Neural cell (in vitro differentiated cells): ENCODE measurements at regions not wholly inside any gene's neighbourhood (a gene's known extent, or its start where the extent isn't known, plus 50 kb on each side); places are given as distances from the start of the nearest gene placed in this dataset.

Experiments used
- H2AFZ ChIP-seq: fragments of 200-600, 300-800 bp; sonication (generic), shearing (Covaris generic); 2 replicates; pipeline ENCODE4 v1.6.0; 2014; ENCODE audit warnings: low read depth, mild to moderate bottlenecking, antibody characterized with exemption, low read length, moderate library complexity
- H3F3A ChIP-seq: fragments of 200-600 bp; shearing (Covaris generic); 2 replicates; pipeline ENCODE4 v1.6.1; 2016; ENCODE audit warnings: mild to moderate bottlenecking, moderate library complexity, mixed read lengths, antibody characterized with exemption, low read length; ENCODE audit not compliant: insufficient read depth, poor library complexity, severe bottlenecking
- H3K27ac ChIP-seq: fragments of 200-600, 300-800 bp; sonication (generic), shearing (Covaris generic); 2 replicates; pipeline ENCODE4 v1.5.1; 2014; ENCODE audit warnings: mild to moderate bottlenecking, low read length, moderate library complexity
- H3K27me3 ChIP-seq: fragments of 300-800, 200-600 bp; sonication (generic), shearing (Covaris generic); 2 replicates; pipeline ENCODE4 v1.6.0; 2014; ENCODE audit warnings: mild to moderate bottlenecking, low read depth, low read length, moderate library complexity; ENCODE audit not compliant: insufficient read depth
- H3K36me3 ChIP-seq: fragments of 300-800, 200-600 bp; sonication (generic), shearing (Covaris generic); 2 replicates; pipeline ENCODE4 v1.5.1; 2014; ENCODE audit warnings: mild to moderate bottlenecking, antibody characterized with exemption, low read length, moderate library complexity; ENCODE audit not compliant: insufficient read depth
- H3K4me2 ChIP-seq: fragments of 300-800, 200-600 bp; sonication (generic), shearing (Covaris generic); 2 replicates; pipeline ENCODE4 v1.6.0; 2014; ENCODE audit warnings: mild to moderate bottlenecking, low read length
- H3K4me3 ChIP-seq: fragments of 300-800, 200-600 bp; sonication (generic), shearing (Covaris generic); 2 replicates; pipeline ENCODE4 v1.5.1; 2014; ENCODE audit warnings: mild to moderate bottlenecking, low read length, moderate library complexity
- H3K79me2 ChIP-seq: fragments of 200-600 bp; shearing (Covaris generic); replicated peaks from 2 replicates; pipeline ENCODE4 v1.6.0; 2014; ENCODE audit warnings: mild to moderate bottlenecking, low read length, moderate library complexity; ENCODE audit not compliant: insufficient read depth
- H3K9ac ChIP-seq: fragments of 300-800, 200-600 bp; sonication (generic), shearing (Covaris generic); 2 replicates; pipeline ENCODE4 v1.6.1; 2016; ENCODE audit warnings: mild to moderate bottlenecking, low read length, mixed read lengths
- H3K9me2 ChIP-seq: fragments of 200-600 bp; shearing (Covaris generic); 2 replicates; pipeline ENCODE4 v1.6.1; 2016; ENCODE audit warnings: mild to moderate bottlenecking, low read length, mixed read lengths; ENCODE audit not compliant: insufficient read depth
- H3K9me3 ChIP-seq: fragments of 200-600, 300-800 bp; sonication (generic), shearing (Covaris generic); 2 replicates; pipeline ENCODE4 v1.6.1; 2016; ENCODE audit warnings: mild to moderate bottlenecking, mixed run types, low read length, moderate library complexity, mixed read lengths
- H4K20me1 ChIP-seq: fragments of 200-600 bp; shearing (Covaris generic); 2 replicates; pipeline ENCODE4 v1.6.1; 2016; ENCODE audit warnings: mild to moderate bottlenecking, mixed run types; ENCODE audit not compliant: insufficient read depth
- EP300 ChIP-seq: fragments of 450-650 bp; conservative IDR thresholded peaks from 2 replicates; pipeline ENCODE4 v1.6.1; 2014; ENCODE audit warnings: antibody characterized with exemption, mild to moderate bottlenecking, moderate library complexity; ENCODE audit not compliant: poor library complexity, severe bottlenecking
- EZH2 ChIP-seq: fragments of 200-600, 300-800 bp; shearing (Covaris generic), sonication (generic); IDR thresholded peaks from 2 replicates; pipeline ENCODE4 v1.6.1; 2014; ENCODE audit warnings: antibody characterized with exemption, low read length, borderline replicate concordance, mild to moderate bottlenecking; ENCODE audit not compliant: insufficient read depth, poor library complexity, severe bottlenecking
- MXI1 ChIP-seq: fragments of 450-650 bp; conservative IDR thresholded peaks from 2 replicates; pipeline ENCODE4 v1.6.1; 2014; ENCODE audit warnings: antibody characterized with exemption, mild to moderate bottlenecking; ENCODE audit not compliant: poor library complexity, severe bottlenecking
- POLR2AphosphoS5 ChIP-seq: IDR thresholded peaks from 2 replicates; pipeline ENCODE4 v1.6.1; 2012
- RAD21 ChIP-seq: fragments of 450-650 bp; conservative IDR thresholded peaks from 2 replicates; pipeline ENCODE4 v1.6.1; 2014; ENCODE audit warnings: antibody characterized with exemption, mild to moderate bottlenecking, moderate library complexity
- SMC3 ChIP-seq: fragments of 450-650 bp; conservative IDR thresholded peaks from 2 replicates; pipeline ENCODE4 v1.6.1; 2014; ENCODE audit warnings: antibody characterized with exemption, mild to moderate bottlenecking, moderate library complexity; ENCODE audit not compliant: poor library complexity
- TAF1 ChIP-seq: IDR thresholded peaks from 2 replicates; pipeline ENCODE4 v1.6.1; 2012; ENCODE audit warnings: low read depth
- TF ChIP-seq, protein P1 (sequence below): IDR thresholded peaks from 2 replicates; pipeline ENCODE4 v1.6.1; 2012; ENCODE audit warnings: borderline replicate concordance
- TF ChIP-seq, protein P2 (sequence below): fragments of 450-650 bp; IDR thresholded peaks from 2 replicates; pipeline ENCODE4 v1.5.1; 2014; ENCODE audit warnings: antibody characterized with exemption, mild to moderate bottlenecking, moderate library complexity; ENCODE audit not compliant: poor library complexity, severe bottlenecking

DNA sequence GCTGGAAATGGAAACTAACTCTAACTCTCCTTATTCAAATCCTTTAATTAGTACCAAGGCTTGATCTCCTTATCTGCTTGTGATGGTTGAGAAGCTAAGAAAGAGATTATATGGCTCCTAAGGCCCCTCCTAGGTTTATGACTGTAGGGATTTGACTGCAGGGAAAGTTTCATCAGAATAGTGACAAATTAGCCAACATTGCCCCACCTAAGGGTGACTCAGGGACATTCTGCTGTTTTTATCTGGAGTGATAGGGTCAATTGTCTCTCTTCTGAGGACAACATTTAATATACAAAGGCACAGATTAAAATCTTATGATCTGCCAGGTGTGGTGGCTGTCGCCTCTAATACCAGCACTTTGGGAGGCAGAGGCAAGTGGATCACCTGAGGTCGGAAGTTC is 138.1 kb upstream of the MARCKS start:
- H3K9ac ChIP-seq: no peak overlapping the region
- no peak for TF ChIP-seq MXI1
- TF ChIP-seq, protein P1, sequence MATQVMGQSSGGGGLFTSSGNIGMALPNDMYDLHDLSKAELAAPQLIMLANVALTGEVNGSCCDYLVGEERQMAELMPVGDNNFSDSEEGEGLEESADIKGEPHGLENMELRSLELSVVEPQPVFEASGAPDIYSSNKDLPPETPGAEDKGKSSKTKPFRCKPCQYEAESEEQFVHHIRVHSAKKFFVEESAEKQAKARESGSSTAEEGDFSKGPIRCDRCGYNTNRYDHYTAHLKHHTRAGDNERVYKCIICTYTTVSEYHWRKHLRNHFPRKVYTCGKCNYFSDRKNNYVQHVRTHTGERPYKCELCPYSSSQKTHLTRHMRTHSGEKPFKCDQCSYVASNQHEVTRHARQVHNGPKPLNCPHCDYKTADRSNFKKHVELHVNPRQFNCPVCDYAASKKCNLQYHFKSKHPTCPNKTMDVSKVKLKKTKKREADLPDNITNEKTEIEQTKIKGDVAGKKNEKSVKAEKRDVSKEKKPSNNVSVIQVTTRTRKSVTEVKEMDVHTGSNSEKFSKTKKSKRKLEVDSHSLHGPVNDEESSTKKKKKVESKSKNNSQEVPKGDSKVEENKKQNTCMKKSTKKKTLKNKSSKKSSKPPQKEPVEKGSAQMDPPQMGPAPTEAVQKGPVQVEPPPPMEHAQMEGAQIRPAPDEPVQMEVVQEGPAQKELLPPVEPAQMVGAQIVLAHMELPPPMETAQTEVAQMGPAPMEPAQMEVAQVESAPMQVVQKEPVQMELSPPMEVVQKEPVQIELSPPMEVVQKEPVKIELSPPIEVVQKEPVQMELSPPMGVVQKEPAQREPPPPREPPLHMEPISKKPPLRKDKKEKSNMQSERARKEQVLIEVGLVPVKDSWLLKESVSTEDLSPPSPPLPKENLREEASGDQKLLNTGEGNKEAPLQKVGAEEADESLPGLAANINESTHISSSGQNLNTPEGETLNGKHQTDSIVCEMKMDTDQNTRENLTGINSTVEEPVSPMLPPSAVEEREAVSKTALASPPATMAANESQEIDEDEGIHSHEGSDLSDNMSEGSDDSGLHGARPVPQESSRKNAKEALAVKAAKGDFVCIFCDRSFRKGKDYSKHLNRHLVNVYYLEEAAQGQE: no peak
- no peak for TF ChIP-seq SMC3
- TF ChIP-seq, protein P2, sequence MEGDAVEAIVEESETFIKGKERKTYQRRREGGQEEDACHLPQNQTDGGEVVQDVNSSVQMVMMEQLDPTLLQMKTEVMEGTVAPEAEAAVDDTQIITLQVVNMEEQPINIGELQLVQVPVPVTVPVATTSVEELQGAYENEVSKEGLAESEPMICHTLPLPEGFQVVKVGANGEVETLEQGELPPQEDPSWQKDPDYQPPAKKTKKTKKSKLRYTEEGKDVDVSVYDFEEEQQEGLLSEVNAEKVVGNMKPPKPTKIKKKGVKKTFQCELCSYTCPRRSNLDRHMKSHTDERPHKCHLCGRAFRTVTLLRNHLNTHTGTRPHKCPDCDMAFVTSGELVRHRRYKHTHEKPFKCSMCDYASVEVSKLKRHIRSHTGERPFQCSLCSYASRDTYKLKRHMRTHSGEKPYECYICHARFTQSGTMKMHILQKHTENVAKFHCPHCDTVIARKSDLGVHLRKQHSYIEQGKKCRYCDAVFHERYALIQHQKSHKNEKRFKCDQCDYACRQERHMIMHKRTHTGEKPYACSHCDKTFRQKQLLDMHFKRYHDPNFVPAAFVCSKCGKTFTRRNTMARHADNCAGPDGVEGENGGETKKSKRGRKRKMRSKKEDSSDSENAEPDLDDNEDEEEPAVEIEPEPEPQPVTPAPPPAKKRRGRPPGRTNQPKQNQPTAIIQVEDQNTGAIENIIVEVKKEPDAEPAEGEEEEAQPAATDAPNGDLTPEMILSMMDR: no peak
- TF ChIP-seq TAF1: no peak
- TF ChIP-seq EP300: no peak
- TF ChIP-seq POLR2AphosphoS5: no peak
- no peak for TF ChIP-seq RAD21
- TF ChIP-seq EZH2: no peak
- H4K20me1 ChIP-seq: no peaks in the 10 kb centered on the region
- H3K4me3 ChIP-seq: no peak overlapping the region
- H3K36me3 ChIP-seq: no peaks in the 10 kb centered on the region
- H2AFZ ChIP-seq: no peak overlapping the region
- no peaks in the 10 kb centered on the region for H3K9me3 ChIP-seq
- H3K4me2 ChIP-seq: no peak overlapping the region
- no peaks in the 10 kb centered on the region for H3K9me2 ChIP-seq
- no peaks in the 10 kb centered on the region for H3K27me3 ChIP-seq
- no peaks in the 10 kb centered on the region for H3F3A ChIP-seq
- H3K27ac ChIP-seq: no peak overlapping the region
- no peaks in the 10 kb centered on the region for H3K79me2 ChIP-seq

DNA sequence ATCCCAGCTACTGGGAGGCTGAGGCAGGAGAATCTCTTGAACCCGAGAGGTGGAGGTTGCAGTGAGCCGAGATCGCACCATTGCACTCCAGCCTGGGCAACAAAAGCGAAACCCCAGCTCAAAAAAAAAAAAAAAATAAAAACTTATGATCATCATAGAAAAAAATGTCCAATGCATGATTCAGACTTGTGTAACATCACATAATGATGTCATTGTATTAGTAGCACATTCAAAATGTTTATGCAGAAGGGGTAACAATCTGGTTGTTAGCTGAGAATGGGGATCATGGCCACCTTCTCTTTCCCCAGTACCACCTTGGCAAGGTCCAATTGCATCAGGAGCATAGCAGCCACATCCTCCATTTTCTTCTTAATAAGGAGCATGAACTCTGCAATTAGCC is 137.6 kb upstream of the MARCKS start:
- Histone ChIP-seq H3K79me2 (no peaks in the 10 kb centered on the region), H3K4me2 (no peak overlapping the region)
- TF ChIP-seq EP300: no peak
- no peak for TF ChIP-seq RAD21
- TF ChIP-seq, protein P2: no peak
- no peak for TF ChIP-seq SMC3
- TF ChIP-seq, protein P1: no peak
- TF ChIP-seq POLR2AphosphoS5: no peak
- TF ChIP-seq MXI1: no peak
- TF ChIP-seq TAF1: no peak
- no peak for TF ChIP-seq EZH2

More for the DNA sequence above, 137.6 kb upstream of the MARCKS start:
- Histone ChIP-seq H3K9me2 (no peaks in the 10 kb centered on the region), H3K27me3 (no peaks in the 10 kb centered on the region), H3K9me3 (no peaks in the 10 kb centered on the region), H3F3A (no peaks in the 10 kb centered on the region), H3K4me3 (no peak overlapping the region), H3K36me3 (no peaks in the 10 kb centered on the region), H3K27ac (no peak overlapping the region), H3K9ac (no peak overlapping the region), H4K20me1 (no peaks in the 10 kb centered on the region), H2AFZ (no peak overlapping the region)
